Neuronal stem cell (in vitro differentiated cells): ENCODE measurements at regions not wholly inside any gene's neighbourhood (a gene's known extent, or its start where the extent isn't known, plus 50 kb on each side); places are given as distances from the start of the nearest gene placed in this dataset.

Source experiments
- DNase-seq: peaks from one replicate; pipeline ENCODE4 v3.0.0-alpha.2; 2013; ENCODE audit warnings: low spot score
- H2AFZ ChIP-seq: one replicate; pipeline ENCODE4 v1.6.1; 2013; ENCODE audit warnings: mild to moderate bottlenecking, low read length, inconsistent platforms
- H2AK5ac ChIP-seq: 2 replicates; pipeline ENCODE4 v1.6.1; 2013; ENCODE audit warnings: low read depth, mild to moderate bottlenecking, inconsistent platforms, low read length, moderate library complexity, mixed read lengths
- H2BK120ac ChIP-seq: 2 replicates; pipeline ENCODE4 v1.6.1; 2013; ENCODE audit warnings: low read depth, mild to moderate bottlenecking, inconsistent platforms, low read length, moderate library complexity, mixed read lengths
- H2BK12ac ChIP-seq: one replicate; pipeline ENCODE4 v1.6.1; 2013; ENCODE audit warnings: low read length, inconsistent platforms
- H2BK15ac ChIP-seq: 2 replicates; pipeline ENCODE4 v1.6.1; 2013; ENCODE audit warnings: mild to moderate bottlenecking, low read length, inconsistent platforms, mixed read lengths
- H2BK5ac ChIP-seq: one replicate; pipeline ENCODE4 v1.6.1; 2013; ENCODE audit warnings: inconsistent platforms, mild to moderate bottlenecking, low read length, moderate library complexity
- H3K14ac ChIP-seq: one replicate; pipeline ENCODE4 v1.6.1; 2013; ENCODE audit warnings: low read length, inconsistent platforms
- H3K18ac ChIP-seq: 2 replicates; pipeline ENCODE4 v1.6.1; 2013; ENCODE audit warnings: low read length, inconsistent platforms
- H3K23ac ChIP-seq: 2 replicates; pipeline ENCODE4 v1.6.1; 2013; ENCODE audit warnings: low read depth, mild to moderate bottlenecking, mixed read lengths, low read length, inconsistent platforms; ENCODE audit not compliant: poor library complexity
- H3K27ac ChIP-seq: replicated peaks from 3 replicates; pipeline ENCODE4 v1.5.1; 2013; ENCODE audit warnings: low read length, inconsistent platforms
- H3K27me3 ChIP-seq, 3 experiments: 2 replicates each; pipeline ENCODE4 v1.6.1; 2013; ENCODE audit warnings: low read length in 3 of 3, mild to moderate bottlenecking in 2 of 3, inconsistent platforms in 1 of 3, low read depth in 1 of 3, mixed read lengths in 1 of 3, moderate library complexity in 1 of 3; ENCODE audit not compliant: control insufficient read depth in 3 of 3, insufficient read depth in 3 of 3
- H3K36me3 ChIP-seq, 2 donors: replicated peaks in 1 of 2; 2 replicates each; pipeline ENCODE4 v1.6.1; 2013; ENCODE audit warnings: low read length in 2 of 2; ENCODE audit not compliant: control insufficient read depth in 2 of 2, insufficient read depth in 2 of 2
- H3K4ac ChIP-seq: 2 replicates; pipeline ENCODE4 v1.6.1; 2013; ENCODE audit warnings: inconsistent platforms, mild to moderate bottlenecking, low read length, moderate library complexity
- H3K4me1 ChIP-seq, 2 donors: 1 replicate in 1 of 2; 2 replicates in 1 of 2; pipeline ENCODE4 v1.6.1; 2013; ENCODE audit warnings: low read length in 2 of 2, low read depth in 1 of 2; ENCODE audit not compliant: control insufficient read depth in 2 of 2, insufficient read depth in 1 of 2
- H3K4me2 ChIP-seq: one replicate; pipeline ENCODE4 v1.6.1; 2013; ENCODE audit warnings: mild to moderate bottlenecking, low read length, inconsistent platforms; ENCODE audit not compliant: insufficient read depth, poor library complexity, severe bottlenecking
- H3K4me3 ChIP-seq, 2 donors: 2 replicates each; pipeline ENCODE4 v1.5.1; 2013; ENCODE audit warnings: low read length in 2 of 2, mild to moderate bottlenecking in 2 of 2, inconsistent platforms in 1 of 2, moderate library complexity in 1 of 2
- H3K79me1 ChIP-seq: one replicate; pipeline ENCODE4 v1.6.1; 2013; ENCODE audit warnings: low read depth, mild to moderate bottlenecking, inconsistent platforms, low read length, moderate library complexity
- H3K9ac ChIP-seq: one replicate; pipeline ENCODE4 v1.6.1; 2013; ENCODE audit warnings: mild to moderate bottlenecking, low read depth, low read length, inconsistent platforms; ENCODE audit not compliant: poor library complexity
- H3K9me3 ChIP-seq, 2 donors: replicated peaks in 1 of 2; 2 replicates each; pipeline versions ENCODE3 to v1.6.1; 2013; ENCODE audit warnings: low read length in 2 of 2, mild to moderate bottlenecking in 2 of 2, inconsistent platforms in 1 of 2, low read depth in 1 of 2, mixed read lengths in 1 of 2, moderate library complexity in 1 of 2; ENCODE audit not compliant: control insufficient read depth in 2 of 2, insufficient read depth in 1 of 2
- H4K8ac ChIP-seq: one replicate; pipeline ENCODE4 v1.6.1; 2013; ENCODE audit warnings: low read depth, mild to moderate bottlenecking, inconsistent platforms, low read length, moderate library complexity
- H4K91ac ChIP-seq: one replicate; pipeline ENCODE4 v1.6.1; 2013; ENCODE audit warnings: low read length, low read depth, mild to moderate bottlenecking, inconsistent platforms; ENCODE audit not compliant: poor library complexity
- WGBS, 2 donors: extraction: QIAGEN DNeasy Blood & Tissue Kit; methylation state at CpG; one replicate each; pipeline ENCODE4 v1.1.7; 2013; ENCODE audit warnings: missing lambda C conversion rate in 2 of 2, mixed read lengths in 1 of 2; ENCODE audit not compliant: insufficient read length in 2 of 2, insufficient replicate concordance in 1 of 2; ENCODE audit errors: extremely low coverage in 2 of 2; 5-methylcytosine and 5-hydroxymethylcytosine counted together

DNA sequence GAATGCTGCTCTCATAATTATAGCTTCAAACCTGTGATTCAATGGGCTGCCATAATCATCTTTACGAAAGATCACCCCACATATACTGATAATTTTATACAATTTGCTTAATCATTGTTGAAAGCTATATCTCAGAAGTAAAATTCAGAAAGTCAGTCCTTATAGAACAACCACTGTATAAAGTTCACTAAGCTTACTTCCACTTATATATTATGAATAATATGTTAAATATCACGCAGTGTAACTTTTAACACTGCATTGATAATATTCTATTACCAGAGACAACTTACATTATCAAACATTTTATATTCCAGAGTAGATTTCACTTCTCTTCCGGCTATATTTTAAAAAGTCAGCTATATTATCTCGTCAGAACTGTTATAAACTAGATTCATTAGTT lies 550.1 kb upstream of the PCDH20 start:
- Histone ChIP-seq H3K4me2 (no peak overlapping the region), H2BK15ac (no peak overlapping the region)

DNA sequence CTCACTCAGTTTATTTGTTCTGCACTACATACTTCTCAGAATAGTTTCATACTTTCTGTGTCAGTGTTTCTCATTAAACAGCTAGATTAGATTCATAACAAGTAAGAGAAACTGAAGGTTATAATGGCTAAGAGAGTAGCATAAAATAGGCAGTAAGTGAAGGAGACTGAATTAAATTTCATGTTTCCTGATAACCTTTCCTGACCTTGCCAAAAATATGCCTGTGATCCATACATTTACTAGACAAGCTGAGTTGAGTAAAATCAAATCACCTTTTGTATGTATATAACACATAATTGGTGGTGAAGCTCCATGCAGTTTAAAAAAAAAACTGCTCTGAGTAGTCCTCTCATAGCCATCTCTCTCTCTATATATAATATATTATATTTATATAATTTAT lies 545.3 kb upstream of the PCDH20 start:
- H3K23ac ChIP-seq, result no peak overlapping the region
- H2BK120ac ChIP-seq, result no peak overlapping the region
- no peak overlapping the region for H4K8ac ChIP-seq
- H3K79me1 ChIP-seq, result no peaks in the 10 kb centered on the region
- no peak overlapping the region for H3K4me2 ChIP-seq
- H3K27ac ChIP-seq, result no peak overlapping the region
- H3K4me1 ChIP-seq, result no peaks in the 10 kb centered on the region
- no peak overlapping the region for H3K4me3 ChIP-seq
- H3K4ac ChIP-seq, result no peak overlapping the region
- H3K9ac ChIP-seq, result no peak overlapping the region
- H2AK5ac ChIP-seq, result no peak overlapping the region
- no peaks in the 10 kb centered on the region for H3K27me3 ChIP-seq
- no peak overlapping the region for H2AFZ ChIP-seq
- no peak overlapping the region for H3K14ac ChIP-seq
- H3K18ac ChIP-seq, result no peak overlapping the region
- H3K36me3 ChIP-seq, result no peaks in the 10 kb centered on the region
- H2BK12ac ChIP-seq, result no peak overlapping the region
- no peak overlapping the region for H2BK15ac ChIP-seq
- no peak overlapping the region for H2BK5ac ChIP-seq
- no peaks in the 10 kb centered on the region for H3K9me3 ChIP-seq
- DNase-seq, result no peak
- no peak overlapping the region for H4K91ac ChIP-seq

More for the DNA sequence above, 550.1 kb upstream of the PCDH20 start:
- Histone ChIP-seq H3K18ac (no peak overlapping the region), H4K91ac (no peak overlapping the region), H3K27ac (no peak overlapping the region), H3K9ac (no peak overlapping the region), H2AFZ (no peak overlapping the region), H2BK5ac (no peak overlapping the region), H2BK120ac (no peak overlapping the region), H3K4me3 (no peak overlapping the region), H2BK12ac (no peak overlapping the region), H3K23ac (no peak overlapping the region), H3K36me3 (no peaks in the 10 kb centered on the region), H3K4me1 (no peaks in the 10 kb centered on the region), H2AK5ac (no peak overlapping the region), H3K4ac (no peak overlapping the region), H3K14ac (no peak overlapping the region), H3K79me1 (no peaks in the 10 kb centered on the region), H3K9me3 (no peaks in the 10 kb centered on the region), H4K8ac (no peak overlapping the region), H3K27me3 (no peaks in the 10 kb centered on the region)
- DNase-seq, result no peak
- no CpG with 5 or more reads among the region's 4 CpGs for WGBS, 2 donors

DNA sequence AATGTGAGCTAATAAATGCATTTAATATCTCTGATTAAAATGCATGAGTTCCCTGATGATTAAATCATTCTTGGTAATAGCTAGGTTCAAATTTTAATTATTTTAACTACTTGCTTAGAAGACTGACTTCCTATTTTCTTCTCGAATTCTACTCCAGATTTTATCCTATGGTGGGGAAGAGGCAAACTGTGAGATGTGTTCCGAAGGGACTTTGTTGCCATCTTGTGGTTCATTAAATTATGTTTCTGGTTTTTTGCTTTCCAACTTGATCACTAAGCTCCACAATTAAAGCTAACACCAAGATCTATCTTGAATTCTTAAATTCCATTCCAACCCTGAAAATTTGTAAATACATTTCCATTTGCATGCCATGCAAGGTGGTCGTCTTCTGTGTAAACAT lies 538.4 kb upstream of the PCDH20 start:
- H4K91ac ChIP-seq, result no peak overlapping the region
- no peaks in the 10 kb centered on the region for H3K79me1 ChIP-seq
- H3K27me3 ChIP-seq, result no peaks in the 10 kb centered on the region
- WGBS, 2 donors, result no CpG with 5 or more reads among the region's 3 CpGs
- H3K23ac ChIP-seq, result no peak overlapping the region
- no peaks in the 10 kb centered on the region for H3K36me3 ChIP-seq
- H2AFZ ChIP-seq, result no peak overlapping the region
- H3K4ac ChIP-seq, result no peak overlapping the region
- DNase-seq, result peak; percentile 17
- H3K14ac ChIP-seq, result no peak overlapping the region
- no peaks in the 10 kb centered on the region for H3K9me3 ChIP-seq
- H2BK120ac ChIP-seq, result no peak overlapping the region
- H3K4me2 ChIP-seq, result no peak overlapping the region
- no peak overlapping the region for H4K8ac ChIP-seq
- no peak overlapping the region for H3K9ac ChIP-seq
- H3K4me3 ChIP-seq, result no peak overlapping the region
- H2BK5ac ChIP-seq, result no peak overlapping the region
- no peak overlapping the region for H3K18ac ChIP-seq
- H2BK12ac ChIP-seq, result no peak overlapping the region
- H2BK15ac ChIP-seq, result no peak overlapping the region
- no peak overlapping the region for H3K27ac ChIP-seq
- H3K4me1 ChIP-seq, result no peaks in the 10 kb centered on the region
- H2AK5ac ChIP-seq, result no peak overlapping the region

DNA sequence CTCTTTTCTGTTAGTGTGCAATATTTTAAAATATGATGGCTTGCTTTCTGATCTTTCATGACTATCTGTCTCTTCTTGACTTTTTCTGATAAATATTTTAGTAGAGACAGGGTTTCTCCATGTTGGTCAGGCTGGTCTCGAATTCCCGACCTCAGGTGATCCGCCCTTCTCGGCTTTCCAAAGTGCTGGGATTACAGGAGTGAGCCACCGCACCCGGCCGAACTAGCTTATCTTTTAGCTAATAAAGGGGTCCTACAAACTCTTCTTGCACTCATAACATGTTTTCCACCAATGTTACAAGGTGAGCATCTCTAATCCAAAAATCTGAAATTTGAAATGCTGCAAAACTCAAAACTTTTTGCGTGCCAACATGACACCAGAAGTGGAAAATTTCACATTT lies 535.2 kb upstream of the PCDH20 start:
- H3K23ac ChIP-seq, result no peak overlapping the region
- H3K9ac ChIP-seq, result no peak overlapping the region
- no peak overlapping the region for H3K27ac ChIP-seq
- H2BK5ac ChIP-seq, result no peak overlapping the region
- H2BK15ac ChIP-seq, result no peak overlapping the region
- no peak overlapping the region for H3K4me2 ChIP-seq
- no peak overlapping the region for H4K91ac ChIP-seq
- H3K4me3 ChIP-seq, result no peak overlapping the region
- no peak overlapping the region for H2BK120ac ChIP-seq
- no peaks in the 10 kb centered on the region for H3K36me3 ChIP-seq
- WGBS, 2 donors, result no CpG with 5 or more reads among the region's 8 CpGs
- no peak overlapping the region for H2AK5ac ChIP-seq
- no peak overlapping the region for H3K4ac ChIP-seq
- no peak overlapping the region for H3K14ac ChIP-seq
- no peaks in the 10 kb centered on the region for H3K4me1 ChIP-seq
- H3K18ac ChIP-seq, result no peak overlapping the region
- no peaks in the 10 kb centered on the region for H3K9me3 ChIP-seq
- H3K27me3 ChIP-seq, result no peaks in the 10 kb centered on the region
- DNase-seq, result no peak
- no peak overlapping the region for H2BK12ac ChIP-seq
- no peak overlapping the region for H4K8ac ChIP-seq
- no peaks in the 10 kb centered on the region for H3K79me1 ChIP-seq
- H2AFZ ChIP-seq, result no peak overlapping the region
